Bronchial epithelial cell (primary cell): ENCODE measurements at regions not wholly inside any gene's neighbourhood (a gene's known extent, or its start where the extent isn't known, plus 50 kb on each side); places are given as distances from the start of the nearest gene placed in this dataset.

Source experiments
- DNase-seq: peaks from one replicate; pipeline ENCODE4 v3.0.0-alpha.2; 2010; ENCODE audit warnings: low read depth
- FAIRE-seq: peaks from 2 replicates; lab custom pipeline; 2011; peaks lifted over from hg19 to GRCh38; lab: Jason Lieb, UNC
- H3K27me3 ChIP-seq: 2 replicates; pipeline ENCODE4 v1.5.1; 2011; ENCODE audit warnings: low read length; ENCODE audit not compliant: control insufficient read depth, insufficient read depth
- H3K36me3 ChIP-seq: 2 replicates; pipeline ENCODE4 v1.5.1; 2011; ENCODE audit warnings: low read length; ENCODE audit not compliant: control insufficient read depth, insufficient read depth
- H3K4me3 ChIP-seq: 2 replicates; pipeline ENCODE4 v1.5.1; 2011; ENCODE audit warnings: mild to moderate bottlenecking, low read depth, low read length, control low read depth
- TF ChIP-seq, protein P1 (sequence below): IDR thresholded peaks from 2 replicates; pipeline ENCODE4 v1.5.1; 2011; ENCODE audit warnings: mild to moderate bottlenecking, moderate library complexity, low read length, control low read depth, inconsistent platforms; ENCODE audit not compliant: insufficient read depth, severe bottlenecking

DNA sequence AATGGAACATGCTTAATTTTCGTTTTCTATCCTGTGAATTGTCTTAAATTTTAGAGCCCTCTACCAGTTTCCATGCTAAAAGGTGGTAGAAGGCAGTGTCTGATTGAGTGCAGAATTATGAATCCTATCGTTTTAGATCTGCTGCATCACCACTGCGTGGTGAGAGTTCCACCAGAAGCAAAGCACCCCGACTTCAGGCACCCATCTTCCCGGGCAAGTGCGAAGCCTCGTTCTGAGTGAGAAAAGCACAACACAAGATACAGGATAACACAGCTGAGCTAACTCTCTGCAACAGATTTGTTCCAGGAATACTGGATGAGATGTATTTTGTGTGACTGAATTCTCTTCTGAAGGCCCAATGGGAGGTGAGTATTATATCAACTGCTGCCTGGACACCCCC is 471.5 kb downstream of the EIPR1 start:
- DNase-seq (no peak), FAIRE-seq (no peak)
- H3K27me3 ChIP-seq, result no peaks in the 10 kb centered on the region
- TF ChIP-seq, protein P1, sequence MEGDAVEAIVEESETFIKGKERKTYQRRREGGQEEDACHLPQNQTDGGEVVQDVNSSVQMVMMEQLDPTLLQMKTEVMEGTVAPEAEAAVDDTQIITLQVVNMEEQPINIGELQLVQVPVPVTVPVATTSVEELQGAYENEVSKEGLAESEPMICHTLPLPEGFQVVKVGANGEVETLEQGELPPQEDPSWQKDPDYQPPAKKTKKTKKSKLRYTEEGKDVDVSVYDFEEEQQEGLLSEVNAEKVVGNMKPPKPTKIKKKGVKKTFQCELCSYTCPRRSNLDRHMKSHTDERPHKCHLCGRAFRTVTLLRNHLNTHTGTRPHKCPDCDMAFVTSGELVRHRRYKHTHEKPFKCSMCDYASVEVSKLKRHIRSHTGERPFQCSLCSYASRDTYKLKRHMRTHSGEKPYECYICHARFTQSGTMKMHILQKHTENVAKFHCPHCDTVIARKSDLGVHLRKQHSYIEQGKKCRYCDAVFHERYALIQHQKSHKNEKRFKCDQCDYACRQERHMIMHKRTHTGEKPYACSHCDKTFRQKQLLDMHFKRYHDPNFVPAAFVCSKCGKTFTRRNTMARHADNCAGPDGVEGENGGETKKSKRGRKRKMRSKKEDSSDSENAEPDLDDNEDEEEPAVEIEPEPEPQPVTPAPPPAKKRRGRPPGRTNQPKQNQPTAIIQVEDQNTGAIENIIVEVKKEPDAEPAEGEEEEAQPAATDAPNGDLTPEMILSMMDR, result no peak
- H3K36me3 ChIP-seq, result no peaks in the 10 kb centered on the region
- no peak overlapping the region for H3K4me3 ChIP-seq

DNA sequence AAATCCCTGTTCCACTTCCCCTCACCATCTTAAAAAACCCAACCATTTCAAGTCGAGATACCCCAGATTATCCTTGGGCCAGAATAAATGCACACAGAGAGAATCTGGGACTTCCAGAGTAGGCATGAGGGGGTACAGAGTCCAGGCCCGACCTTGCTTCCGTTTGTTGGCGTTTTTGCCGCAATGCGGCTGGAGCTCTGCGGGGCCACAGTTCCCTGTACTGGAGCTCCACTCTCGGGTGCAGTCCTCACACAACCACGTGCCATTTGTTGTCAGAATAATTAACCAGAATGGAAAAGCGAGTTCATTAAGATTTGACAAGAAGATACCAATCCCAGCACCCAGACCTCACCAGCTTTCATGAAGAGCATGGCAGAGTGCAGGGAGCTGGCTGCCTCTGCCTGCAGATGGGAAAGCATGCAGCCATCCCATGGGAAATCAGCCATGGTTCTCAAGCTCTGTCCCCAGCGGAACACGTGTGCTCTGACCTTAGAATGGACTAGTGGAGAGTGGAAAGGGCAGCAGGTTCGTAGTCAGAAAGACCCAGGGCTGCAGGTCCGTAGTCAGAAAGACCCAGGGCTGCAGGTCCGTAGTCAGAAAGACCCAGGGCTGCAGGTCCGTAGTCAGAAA is 472.8 kb downstream of the EIPR1 start:
- Histone ChIP-seq H3K36me3 (no peaks in the 10 kb centered on the region), H3K27me3 (no peaks in the 10 kb centered on the region), H3K4me3 (no peak overlapping the region)
- TF ChIP-seq, protein P1, result no peak
- FAIRE-seq, result no peak
- no peak for DNase-seq

DNA sequence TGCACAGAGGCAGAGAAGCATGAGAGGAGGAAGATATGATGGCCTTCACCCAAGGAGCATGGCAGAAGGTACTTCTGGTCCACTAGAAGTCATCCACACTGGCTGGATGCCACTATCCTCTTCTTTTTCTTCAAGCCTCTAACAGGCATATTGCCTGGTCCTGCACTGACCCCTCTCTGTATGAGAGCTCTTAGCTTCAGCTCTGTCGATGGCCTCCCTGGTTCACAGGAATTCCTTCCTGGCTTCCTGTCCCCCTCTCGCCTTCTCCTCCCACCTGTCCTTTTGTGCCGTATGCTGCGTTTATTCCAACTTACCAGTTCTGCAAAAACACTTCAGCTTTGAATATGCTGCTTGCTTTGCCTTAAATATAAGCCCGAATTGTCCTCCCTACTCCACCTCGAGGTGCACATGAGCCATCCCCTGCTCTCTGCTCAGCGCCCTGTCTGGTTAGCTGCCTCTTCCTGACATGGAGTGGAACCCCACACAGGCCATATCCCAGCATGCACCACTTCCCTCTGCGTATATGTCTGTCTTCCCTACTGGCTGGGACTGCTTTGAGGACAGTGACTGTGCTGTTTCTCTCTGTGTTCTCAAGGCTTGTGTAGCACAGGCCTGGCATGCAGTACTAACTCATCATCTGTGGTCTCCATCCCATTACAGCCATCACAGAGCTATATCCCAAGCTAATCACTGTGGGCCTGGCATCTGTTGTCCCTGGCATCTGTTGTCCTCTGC is 474.9 kb downstream of the EIPR1 start:
- FAIRE-seq (peak; percentile 13), DNase-seq (no peak)
- H3K27me3 ChIP-seq, result no peaks in the 10 kb centered on the region
- H3K36me3 ChIP-seq, result no peaks in the 10 kb centered on the region
- H3K4me3 ChIP-seq, result no peak overlapping the region
- TF ChIP-seq, protein P1, result no peak

DNA sequence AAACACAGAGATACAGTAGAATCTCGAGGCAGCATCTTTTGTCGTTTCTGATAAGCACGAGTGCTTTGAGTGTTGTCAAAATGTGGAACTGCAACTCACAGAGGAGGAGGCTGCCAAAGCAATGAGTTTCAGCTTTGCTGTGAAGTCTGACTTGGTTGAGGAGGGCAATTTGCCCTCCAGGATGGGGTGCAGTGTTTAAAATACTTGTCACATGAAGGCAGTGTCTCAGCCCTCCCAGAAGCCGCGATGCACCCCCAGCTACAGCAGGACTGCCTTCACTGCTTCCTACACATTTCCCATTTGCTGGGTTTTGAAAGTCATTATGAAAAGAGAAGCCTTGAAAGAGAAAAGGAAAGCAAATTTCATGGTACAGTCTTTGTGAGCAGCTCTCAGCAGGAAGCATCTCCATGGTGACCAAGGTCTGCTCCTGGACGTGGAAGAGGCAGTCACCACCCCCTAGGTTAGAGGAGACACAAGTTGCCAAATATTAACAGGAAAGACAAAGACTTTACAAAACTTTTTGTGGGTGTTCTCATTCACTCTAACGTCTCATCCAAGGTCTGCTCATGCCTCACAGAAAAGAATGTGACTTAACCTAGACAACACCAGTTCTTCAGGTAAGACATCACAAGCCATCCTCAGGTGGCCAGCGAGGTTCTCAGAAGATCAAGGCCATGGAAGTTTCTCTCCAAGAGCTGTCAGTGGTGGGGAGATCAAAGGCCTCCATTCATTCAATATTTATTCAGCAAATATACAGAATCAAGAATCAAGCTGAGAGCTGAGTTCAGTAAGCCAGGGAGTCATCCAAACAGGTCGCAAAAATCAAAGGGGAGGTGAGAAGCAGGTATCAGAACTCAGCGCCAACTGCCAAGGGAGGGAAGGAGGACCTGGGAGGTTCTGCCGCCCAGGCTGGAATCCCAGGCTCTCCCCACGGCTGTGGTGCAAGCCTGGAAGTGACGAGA is 476.0 kb downstream of the EIPR1 start:
- FAIRE-seq, result no peak
- TF ChIP-seq, protein P1, result no peak

DNA sequence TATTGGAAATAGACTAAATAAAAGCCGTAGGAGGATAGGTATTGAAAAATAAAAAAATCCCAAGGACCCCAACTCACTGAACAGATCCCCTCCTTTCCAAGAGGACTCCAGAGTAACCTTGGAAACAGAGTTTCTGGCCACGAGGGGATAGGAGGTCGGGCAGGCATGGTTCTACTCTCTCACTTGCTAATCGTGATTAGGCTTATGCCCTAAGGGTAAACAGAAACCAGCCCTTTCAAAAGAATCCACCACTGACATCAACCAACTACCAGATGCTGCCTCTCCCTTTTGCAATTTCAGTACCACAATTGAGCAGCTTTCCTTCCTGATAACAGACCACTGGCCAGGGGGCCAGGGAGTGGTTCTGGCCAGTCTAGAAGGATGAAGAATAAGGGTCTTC is 477.8 kb downstream of the EIPR1 start:
- TF ChIP-seq, protein P1, result no peak
- no peak for FAIRE-seq
- no peaks in the 10 kb centered on the region for H3K27me3 ChIP-seq
- no peaks in the 10 kb centered on the region for H3K36me3 ChIP-seq
- H3K4me3 ChIP-seq, result no peak overlapping the region
- DNase-seq, result no peak

More for the DNA sequence above, 476.0 kb downstream of the EIPR1 start:
- DNase-seq, result no peak
- H3K4me3 ChIP-seq, result no peak overlapping the region
- H3K27me3 ChIP-seq, result no peaks in the 10 kb centered on the region
- no peaks in the 10 kb centered on the region for H3K36me3 ChIP-seq
